ENCODE measurements at regions not wholly inside any gene's neighbourhood (a gene's known extent, or its start where the extent isn't known, plus 50 kb on each side); places are given as distances from the start of the nearest gene placed in this dataset.

DNA sequence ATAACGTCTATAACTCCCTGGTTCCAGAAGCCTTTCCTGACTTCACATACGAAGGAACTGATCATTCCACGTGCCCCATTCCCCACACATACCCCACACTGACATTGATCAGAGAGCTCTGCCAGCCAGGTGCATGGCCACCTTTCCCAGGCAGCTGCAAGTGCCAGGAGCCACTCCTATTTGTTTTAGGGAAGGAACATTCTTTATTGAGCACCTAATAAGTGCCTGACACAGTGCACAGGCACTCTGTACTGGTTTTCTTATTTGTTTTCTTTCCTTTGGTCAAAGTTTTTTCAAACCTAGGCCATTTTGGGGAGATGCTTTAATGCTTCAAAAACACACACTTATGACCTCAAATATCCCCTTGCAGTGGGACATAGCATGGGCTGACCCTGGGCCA, 50.0 kb downstream of the PITPNM2 start:
- Histone ChIP-seq H3K36me3 (no peaks in the 10 kb centered on the region), H3K4me1 (peaks cover 13% of the 10 kb centered on the region), H3K27me3 (no peaks in the 10 kb centered on the region), H3K4me3 (no peak overlapping the region), H3K9me3 (no peaks in the 10 kb centered on the region), H3K27ac (no peak overlapping the region)
- DNase-seq (ENCODE audit: low spot score in 2 of 2): no peak
- TF ChIP-seq POLR2A (IDR thresholded peaks at IDR 0.05): no peak
- TF ChIP-seq, protein P1, sequence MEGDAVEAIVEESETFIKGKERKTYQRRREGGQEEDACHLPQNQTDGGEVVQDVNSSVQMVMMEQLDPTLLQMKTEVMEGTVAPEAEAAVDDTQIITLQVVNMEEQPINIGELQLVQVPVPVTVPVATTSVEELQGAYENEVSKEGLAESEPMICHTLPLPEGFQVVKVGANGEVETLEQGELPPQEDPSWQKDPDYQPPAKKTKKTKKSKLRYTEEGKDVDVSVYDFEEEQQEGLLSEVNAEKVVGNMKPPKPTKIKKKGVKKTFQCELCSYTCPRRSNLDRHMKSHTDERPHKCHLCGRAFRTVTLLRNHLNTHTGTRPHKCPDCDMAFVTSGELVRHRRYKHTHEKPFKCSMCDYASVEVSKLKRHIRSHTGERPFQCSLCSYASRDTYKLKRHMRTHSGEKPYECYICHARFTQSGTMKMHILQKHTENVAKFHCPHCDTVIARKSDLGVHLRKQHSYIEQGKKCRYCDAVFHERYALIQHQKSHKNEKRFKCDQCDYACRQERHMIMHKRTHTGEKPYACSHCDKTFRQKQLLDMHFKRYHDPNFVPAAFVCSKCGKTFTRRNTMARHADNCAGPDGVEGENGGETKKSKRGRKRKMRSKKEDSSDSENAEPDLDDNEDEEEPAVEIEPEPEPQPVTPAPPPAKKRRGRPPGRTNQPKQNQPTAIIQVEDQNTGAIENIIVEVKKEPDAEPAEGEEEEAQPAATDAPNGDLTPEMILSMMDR (IDR thresholded peaks at IDR 0.05): no peak
- TF ChIP-seq EP300 (IDR thresholded peaks at IDR 0.05): no peak
- no peak for TF ChIP-seq POLR2AphosphoS5 (IDR thresholded peaks at IDR 0.05)
- 91% methylated on average over 3 of the region's 3 CpGs for WGBS

DNA sequence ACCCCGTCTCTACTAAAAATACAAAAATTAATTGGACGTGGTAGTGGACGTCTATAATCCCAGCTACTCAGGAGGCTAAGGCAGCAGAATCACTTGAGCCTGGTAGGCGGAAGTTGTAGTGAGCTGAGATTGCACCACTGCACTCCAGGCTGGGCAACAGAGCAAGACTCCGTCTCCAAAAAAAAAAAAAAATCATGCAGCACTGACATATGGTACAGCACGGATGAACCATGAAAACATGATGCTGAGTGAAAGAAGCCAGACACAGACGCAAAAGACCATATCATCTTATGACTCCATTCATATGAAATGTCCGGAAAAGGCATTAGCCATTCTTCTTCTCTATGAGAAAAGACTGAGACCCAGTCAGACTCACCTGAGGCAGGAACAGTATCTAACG, 50.4 kb downstream of the PITPNM2 start:
- H3K4me3 ChIP-seq: no peak overlapping the region
- H3K4me1 ChIP-seq: peaks cover 16% of the 10 kb centered on the region
- no peaks in the 10 kb centered on the region for H3K27me3 ChIP-seq
- H3K9me3 ChIP-seq: no peaks in the 10 kb centered on the region
- H3K36me3 ChIP-seq: no peaks in the 10 kb centered on the region
- TF ChIP-seq POLR2A (IDR thresholded peaks at IDR 0.05) (no peak), POLR2AphosphoS5 (IDR thresholded peaks at IDR 0.05) (no peak), EP300 (IDR thresholded peaks at IDR 0.05) (no peak)
- TF ChIP-seq, protein P1 (IDR thresholded peaks at IDR 0.05): no peak
- WGBS: 93% methylated on average over 9 of the region's 9 CpGs
- no peak overlapping the region for H3K27ac ChIP-seq
- DNase-seq (ENCODE audit: low spot score in 2 of 2): no peak

DNA sequence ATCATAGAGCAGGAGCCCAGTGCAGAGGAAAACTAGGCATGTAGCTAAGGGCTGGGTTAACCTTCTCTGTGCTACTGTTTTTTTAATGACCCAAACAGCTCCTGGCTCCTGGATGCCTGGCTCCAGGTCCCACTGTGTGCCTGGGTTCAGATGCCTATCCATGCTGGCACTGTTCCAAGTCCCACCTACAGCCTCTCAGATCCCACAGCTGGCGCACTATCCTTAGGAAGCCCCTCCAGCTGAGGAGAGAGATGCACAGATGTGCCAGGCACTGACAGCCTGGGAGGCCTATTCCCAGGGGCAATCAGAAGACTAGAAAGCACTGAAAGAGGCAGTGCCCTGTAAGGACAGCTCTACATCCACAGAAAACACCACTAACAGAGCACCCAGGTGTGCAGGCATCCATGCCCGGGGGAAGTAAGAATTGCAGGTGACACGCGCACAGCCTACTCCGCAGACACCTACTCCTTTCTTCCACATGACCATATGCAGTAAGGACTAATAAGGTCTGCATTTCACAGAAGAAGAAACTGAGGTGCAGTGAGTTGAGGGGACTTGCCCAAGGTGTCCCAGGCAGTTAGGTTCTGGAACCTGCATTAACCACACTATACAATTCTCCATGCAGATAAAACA, 51.2 kb downstream of the PITPNM2 start:
- peaks cover 24% of the 10 kb centered on the region for H3K4me1 ChIP-seq
- H3K27me3 ChIP-seq: no peaks in the 10 kb centered on the region
- no peak for DNase-seq (ENCODE audit: low spot score in 2 of 2)
- no peaks in the 10 kb centered on the region for H3K9me3 ChIP-seq
- TF ChIP-seq POLR2AphosphoS5 (IDR thresholded peaks at IDR 0.05): no peak
- no peaks in the 10 kb centered on the region for H3K36me3 ChIP-seq
- H3K4me3 ChIP-seq: no peak overlapping the region
- 85% methylated on average over 5 of the region's 5 CpGs for whole genome bisulfite sequencing
- H3K27ac ChIP-seq: no peak overlapping the region

DNA sequence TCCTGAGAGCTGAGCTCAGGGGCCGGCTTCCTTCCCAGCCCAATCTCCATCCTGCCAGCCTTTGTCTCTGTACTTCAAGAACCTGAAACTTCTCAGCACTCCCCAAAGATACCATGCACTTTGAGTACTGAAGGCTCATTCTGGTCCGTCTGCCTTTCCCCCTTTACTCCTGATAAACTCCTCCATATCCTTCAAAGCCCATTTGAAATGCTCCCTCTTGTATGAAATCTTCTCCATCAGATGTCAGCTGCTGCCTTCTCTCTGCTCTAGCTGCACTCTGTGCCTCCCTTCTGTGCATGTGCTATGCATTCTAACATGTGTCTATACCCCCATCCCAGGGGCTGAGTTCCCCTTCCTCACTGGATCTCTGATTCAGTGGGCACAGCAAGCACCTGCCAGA, 52.1 kb downstream of the PITPNM2 start:
- DNase-seq (ENCODE audit: low spot score in 2 of 2): no peak
- TF ChIP-seq POLR2A (IDR thresholded peaks at IDR 0.05): no peak
- TF ChIP-seq, protein P1 (IDR thresholded peaks at IDR 0.05): no peak
- no peak for TF ChIP-seq EP300 (IDR thresholded peaks at IDR 0.05)
- TF ChIP-seq POLR2AphosphoS5 (IDR thresholded peaks at IDR 0.05): no peak
- Histone ChIP-seq H3K27me3 (no peaks in the 10 kb centered on the region), H3K4me3 (no peak overlapping the region), H3K27ac (no peak overlapping the region), H3K36me3 (no peaks in the 10 kb centered on the region), H3K4me1 (peaks cover 29% of the 10 kb centered on the region), H3K9me3 (no peaks in the 10 kb centered on the region)
- WGBS: 85% methylated on average over 2 of the region's 2 CpGs

DNA sequence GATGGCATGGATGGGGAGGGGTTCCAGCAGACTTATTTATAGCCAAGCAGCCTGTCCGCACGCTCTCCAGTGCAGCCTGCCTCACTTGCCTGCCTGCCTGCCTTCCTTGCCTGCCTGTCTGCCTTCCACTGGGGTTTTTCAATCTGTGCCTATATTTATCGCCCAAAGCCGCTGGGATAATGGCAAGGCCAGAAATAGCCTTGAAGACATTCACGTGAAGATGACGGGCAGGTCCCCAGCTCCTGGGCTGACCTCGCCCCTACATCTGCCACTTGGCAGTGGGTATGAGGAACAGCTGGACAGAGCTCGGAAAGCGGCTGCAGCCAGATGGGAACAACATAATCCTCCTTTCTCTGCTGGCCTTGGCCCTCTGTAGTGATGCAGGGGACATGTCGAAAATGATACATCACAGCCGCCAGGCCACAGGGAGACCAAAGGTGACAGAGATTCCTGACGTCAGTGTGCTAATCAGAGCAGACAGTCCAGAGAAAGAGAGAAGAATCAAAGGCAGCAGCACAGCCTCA, 53.3 kb downstream of the PITPNM2 start:
- Histone ChIP-seq H3K4me1 (peaks cover 29% of the 10 kb centered on the region), H3K4me3 (no peak overlapping the region), H3K9me3 (no peaks in the 10 kb centered on the region), H3K27me3 (no peaks in the 10 kb centered on the region), H3K36me3 (no peaks in the 10 kb centered on the region), H3K27ac (no peak overlapping the region)
- 71% methylated on average over 12 of the region's 12 CpGs for WGBS
- no peak for TF ChIP-seq POLR2A (IDR thresholded peaks at IDR 0.05)
- TF ChIP-seq POLR2AphosphoS5 (IDR thresholded peaks at IDR 0.05): no peak
- TF ChIP-seq, protein P1 (IDR thresholded peaks at IDR 0.05): no peak
- no peak for TF ChIP-seq EP300 (IDR thresholded peaks at IDR 0.05)
- DNase-seq (ENCODE audit: low spot score in 2 of 2): no peak

DNA sequence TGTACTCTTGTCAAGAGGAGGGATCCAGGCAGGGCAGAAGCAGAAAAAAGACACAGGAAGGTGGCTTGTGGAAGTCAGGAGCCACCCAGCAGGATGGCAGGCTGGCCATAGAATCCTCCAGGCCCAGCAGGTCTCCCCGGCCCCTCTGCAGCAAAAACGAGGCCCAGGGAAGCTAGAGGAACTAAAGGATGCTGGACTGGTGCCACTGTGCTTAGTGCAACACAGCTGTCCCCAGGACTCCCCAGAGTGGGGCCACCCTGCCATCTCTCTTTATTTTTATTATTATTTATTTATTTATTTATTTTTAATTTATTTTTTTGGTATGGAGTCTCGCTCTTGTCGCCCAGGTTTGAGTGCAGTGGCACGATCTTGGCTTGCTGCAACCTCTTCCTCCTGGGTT, 54.1 kb downstream of the PITPNM2 start:
- Histone ChIP-seq H3K27me3 (no peaks in the 10 kb centered on the region), H3K36me3 (no peaks in the 10 kb centered on the region), H3K4me3 (no peak overlapping the region), H3K27ac (no peak overlapping the region), H3K4me1 (peaks cover 29% of the 10 kb centered on the region), H3K9me3 (no peaks in the 10 kb centered on the region)
- no peak for DNase-seq (ENCODE audit: low spot score in 2 of 2)
- 85% methylated on average over 5 of the region's 5 CpGs for WGBS
- TF ChIP-seq POLR2A (IDR thresholded peaks at IDR 0.05) (no peak), EP300 (IDR thresholded peaks at IDR 0.05) (no peak), POLR2AphosphoS5 (IDR thresholded peaks at IDR 0.05) (no peak)
- TF ChIP-seq, protein P1 (IDR thresholded peaks at IDR 0.05): no peak
